HEK293 (cell line): ENCODE measurements at regions not wholly inside any gene's neighbourhood (a gene's known extent, or its start where the extent isn't known, plus 50 kb on each side); places are given as distances from the start of the nearest gene placed in this dataset.

Experiments
- GLI4 ChIP-seq: fragments of 450-650 bp; formaldehyde crosslinking; IDR thresholded peaks from 2 replicates; pipeline ENCODE4 v1.5.1; 2016; ENCODE audit warnings: missing biosample characterization, missing genetic modification characterization
- ZNF157 ChIP-seq: fragments of 450-650 bp; formaldehyde crosslinking; IDR thresholded peaks from 2 replicates; pipeline ENCODE4 v1.5.1; 2016; ENCODE audit warnings: missing biosample characterization, missing genetic modification characterization
- ZNF24 ChIP-seq: fragments of 450-650 bp; formaldehyde crosslinking; IDR thresholded peaks from 2 replicates; pipeline ENCODE4 v1.5.1; 2016; ENCODE audit warnings: missing biosample characterization, missing genetic modification characterization
- ZNF473 ChIP-seq: fragments of 450-650 bp; formaldehyde crosslinking; IDR thresholded peaks from 2 replicates; pipeline ENCODE4 v1.5.1; 2017; ENCODE audit warnings: missing biosample characterization, missing genetic modification characterization
- ZNF501 ChIP-seq: fragments of 450-650 bp; formaldehyde crosslinking; IDR thresholded peaks from 2 replicates; pipeline ENCODE4 v1.5.1; 2016; ENCODE audit warnings: missing biosample characterization, missing genetic modification characterization
- ZNF548 ChIP-seq: fragments of 450-650 bp; formaldehyde crosslinking; IDR thresholded peaks from 2 replicates; pipeline ENCODE4 v1.5.1; 2016; ENCODE audit warnings: missing biosample characterization, missing genetic modification characterization
- ZNF596 ChIP-seq: fragments of 450-650 bp; IDR thresholded peaks from 2 replicates; pipeline ENCODE4 v1.5.0; 2018; ENCODE audit warnings: missing biosample characterization, mild to moderate bottlenecking, missing genetic modification characterization, moderate library complexity
- ZNF629 ChIP-seq: fragments of 450-650 bp; formaldehyde crosslinking; IDR thresholded peaks from 2 replicates; pipeline ENCODE4 v1.5.1; 2017; ENCODE audit warnings: missing biosample characterization, missing genetic modification characterization
- ZNF664 ChIP-seq: fragments of 450-650 bp; formaldehyde crosslinking; IDR thresholded peaks from 2 replicates; pipeline ENCODE4 v1.5.1; 2016; ENCODE audit warnings: missing biosample characterization, missing genetic modification characterization
- ZNF76 ChIP-seq: fragments of 450-650 bp; formaldehyde crosslinking; IDR thresholded peaks from 2 replicates; pipeline ENCODE4; 2016; ENCODE audit warnings: low read depth, missing biosample characterization, missing genetic modification characterization, borderline replicate concordance
- TF ChIP-seq, protein P1 (sequence below): fragments of 450-650 bp; formaldehyde crosslinking; IDR thresholded peaks from 2 replicates; pipeline ENCODE4 v1.5.1; 2016; ENCODE audit warnings: missing biosample characterization, missing genetic modification characterization
- TF ChIP-seq, protein P2 (sequence below): fragments of 450-650 bp; formaldehyde crosslinking; IDR thresholded peaks from 2 replicates; pipeline ENCODE4 v1.5.1; 2016; ENCODE audit warnings: missing biosample characterization, missing genetic modification characterization

DNA sequence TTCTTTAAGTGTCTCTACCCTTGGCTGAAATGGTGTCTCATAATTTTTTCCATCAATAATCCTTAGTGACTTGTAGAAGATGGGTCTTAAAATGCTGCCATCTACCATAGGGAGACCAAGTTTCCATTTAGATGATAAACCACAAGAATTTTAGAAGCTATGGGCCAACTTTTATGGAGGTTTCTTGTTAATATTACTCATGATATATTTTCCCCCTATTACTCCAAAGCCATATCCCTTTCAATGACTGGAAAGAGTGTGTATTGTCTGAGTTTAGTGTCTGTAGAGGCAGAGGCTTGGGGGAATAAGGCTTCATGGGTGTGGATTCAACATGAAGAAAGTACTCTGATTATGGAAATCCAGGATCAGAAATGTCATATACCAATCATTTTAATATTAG is 507.3 kb upstream of the TNC start:
- no peak for TF ChIP-seq ZNF157 (tag by site-specific recombination)
- no peak for TF ChIP-seq ZNF473
- TF ChIP-seq, protein P1, sequence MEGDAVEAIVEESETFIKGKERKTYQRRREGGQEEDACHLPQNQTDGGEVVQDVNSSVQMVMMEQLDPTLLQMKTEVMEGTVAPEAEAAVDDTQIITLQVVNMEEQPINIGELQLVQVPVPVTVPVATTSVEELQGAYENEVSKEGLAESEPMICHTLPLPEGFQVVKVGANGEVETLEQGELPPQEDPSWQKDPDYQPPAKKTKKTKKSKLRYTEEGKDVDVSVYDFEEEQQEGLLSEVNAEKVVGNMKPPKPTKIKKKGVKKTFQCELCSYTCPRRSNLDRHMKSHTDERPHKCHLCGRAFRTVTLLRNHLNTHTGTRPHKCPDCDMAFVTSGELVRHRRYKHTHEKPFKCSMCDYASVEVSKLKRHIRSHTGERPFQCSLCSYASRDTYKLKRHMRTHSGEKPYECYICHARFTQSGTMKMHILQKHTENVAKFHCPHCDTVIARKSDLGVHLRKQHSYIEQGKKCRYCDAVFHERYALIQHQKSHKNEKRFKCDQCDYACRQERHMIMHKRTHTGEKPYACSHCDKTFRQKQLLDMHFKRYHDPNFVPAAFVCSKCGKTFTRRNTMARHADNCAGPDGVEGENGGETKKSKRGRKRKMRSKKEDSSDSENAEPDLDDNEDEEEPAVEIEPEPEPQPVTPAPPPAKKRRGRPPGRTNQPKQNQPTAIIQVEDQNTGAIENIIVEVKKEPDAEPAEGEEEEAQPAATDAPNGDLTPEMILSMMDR (tag by site-specific recombination), result no peak
- no peak for TF ChIP-seq ZNF501 (tag by site-specific recombination)
- TF ChIP-seq ZNF664 (tag by site-specific recombination), result no peak
- no peak for TF ChIP-seq ZNF596 (tag by site-specific recombination)
- no peak for TF ChIP-seq ZNF629 (tag by site-specific recombination)
- TF ChIP-seq, protein P2, sequence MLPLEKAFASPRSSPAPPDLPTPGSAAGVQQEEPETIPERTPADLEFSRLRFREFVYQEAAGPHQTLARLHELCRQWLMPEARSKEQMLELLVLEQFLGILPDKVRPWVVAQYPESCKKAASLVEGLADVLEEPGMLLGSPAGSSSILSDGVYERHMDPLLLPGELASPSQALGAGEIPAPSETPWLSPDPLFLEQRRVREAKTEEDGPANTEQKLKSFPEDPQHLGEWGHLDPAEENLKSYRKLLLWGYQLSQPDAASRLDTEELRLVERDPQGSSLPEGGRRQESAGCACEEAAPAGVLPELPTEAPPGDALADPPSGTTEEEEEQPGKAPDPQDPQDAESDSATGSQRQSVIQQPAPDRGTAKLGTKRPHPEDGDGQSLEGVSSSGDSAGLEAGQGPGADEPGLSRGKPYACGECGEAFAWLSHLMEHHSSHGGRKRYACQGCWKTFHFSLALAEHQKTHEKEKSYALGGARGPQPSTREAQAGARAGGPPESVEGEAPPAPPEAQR (tag by site-specific recombination), result no peak
- no peak for TF ChIP-seq ZNF548
- no peak for TF ChIP-seq ZNF24 (tag by site-specific recombination)
- TF ChIP-seq ZNF76, result no peak
- TF ChIP-seq GLI4 (tag by site-specific recombination), result no peak
